NCI-H510A (cell line): ENCODE measurements at regions not wholly inside any gene's neighbourhood (a gene's known extent, or its start where the extent isn't known, plus 50 kb on each side); places are given as distances from the start of the nearest gene placed in this dataset.
"Not testable (repeated sequence)": the region's sequence is repeated elsewhere in the genome, so short reads cannot be mapped to it uniquely, and the experiment has no call there.

ENCODE experiments used
- DNase-seq: peaks from one replicate; lab custom pipeline; 2025; lab: John Stamatoyannopoulos, UW

- DNase-seq, result no peak
Measured at GRCh38 chr10:90274721-90275468, 573.5 kb downstream of the KIF20B start.

- DNase-seq, result no peak
Measured at GRCh38 chr10:90276894-90277475, 575.6 kb downstream of the KIF20B start.

- no peak for DNase-seq
Measured at GRCh38 chr10:90286406-90286805, 571.4 kb downstream of the HTR7 start.

- no peak for DNase-seq
Measured at GRCh38 chr10:90286941-90287340, 570.9 kb downstream of the HTR7 start.

GRCh38 chr10:90288391-90288933, 569.4 kb downstream of the HTR7 start:
- no peak for DNase-seq

- no peak for DNase-seq
Measured at GRCh38 chr10:90289037-90289436, 568.8 kb downstream of the HTR7 start.

- DNase-seq, result no peak
Measured at GRCh38 chr10:90293616-90294015, 564.2 kb downstream of the HTR7 start.

- not testable (repeated sequence) for DNase-seq
Measured at GRCh38 chr10:90294821-90295540, 562.9 kb downstream of the HTR7 start.

GRCh38 chr10:90302031-90302430, 555.8 kb downstream of the HTR7 start:
- DNase-seq, result not testable (repeated sequence)

- no peak for DNase-seq
Measured at GRCh38 chr10:90302758-90303481, 554.9 kb downstream of the HTR7 start.

- no peak for DNase-seq
Measured at GRCh38 chr10:90304533-90304932, 553.3 kb downstream of the HTR7 start.

- DNase-seq, result no peak
Measured at GRCh38 chr10:90306187-90306586, 551.7 kb downstream of the HTR7 start.

- DNase-seq, result no peak
Measured at GRCh38 chr10:90308223-90308622, 549.6 kb downstream of the HTR7 start.

GRCh38 chr10:90313576-90314325, 544.1 kb downstream of the HTR7 start:
- no peak for DNase-seq

- DNase-seq, result no peak
Measured at GRCh38 chr10:90314718-90315117, 543.1 kb downstream of the HTR7 start.

GRCh38 chr10:90317172-90317571, 540.7 kb downstream of the HTR7 start:
- DNase-seq, result no peak

GRCh38 chr10:90318659-90319058, 539.2 kb downstream of the HTR7 start:
- no peak for DNase-seq

- no peak for DNase-seq
Measured at GRCh38 chr10:90319188-90319914, 538.5 kb downstream of the HTR7 start.

GRCh38 chr10:90321132-90321816, 536.6 kb downstream of the HTR7 start:
- no peak for DNase-seq
